ENCODE measurements at regions not wholly inside any gene's neighbourhood (a gene's known extent, or its start where the extent isn't known, plus 50 kb on each side); places are given as distances from the start of the nearest gene placed in this dataset.
A peak's percentile ranks its signal among the peaks of the same experiment; 100 is the strongest.
"Not testable (repeated sequence)": the region's sequence is repeated elsewhere in the genome, so short reads cannot be mapped to it uniquely, and the experiment has no call there.

DNA sequence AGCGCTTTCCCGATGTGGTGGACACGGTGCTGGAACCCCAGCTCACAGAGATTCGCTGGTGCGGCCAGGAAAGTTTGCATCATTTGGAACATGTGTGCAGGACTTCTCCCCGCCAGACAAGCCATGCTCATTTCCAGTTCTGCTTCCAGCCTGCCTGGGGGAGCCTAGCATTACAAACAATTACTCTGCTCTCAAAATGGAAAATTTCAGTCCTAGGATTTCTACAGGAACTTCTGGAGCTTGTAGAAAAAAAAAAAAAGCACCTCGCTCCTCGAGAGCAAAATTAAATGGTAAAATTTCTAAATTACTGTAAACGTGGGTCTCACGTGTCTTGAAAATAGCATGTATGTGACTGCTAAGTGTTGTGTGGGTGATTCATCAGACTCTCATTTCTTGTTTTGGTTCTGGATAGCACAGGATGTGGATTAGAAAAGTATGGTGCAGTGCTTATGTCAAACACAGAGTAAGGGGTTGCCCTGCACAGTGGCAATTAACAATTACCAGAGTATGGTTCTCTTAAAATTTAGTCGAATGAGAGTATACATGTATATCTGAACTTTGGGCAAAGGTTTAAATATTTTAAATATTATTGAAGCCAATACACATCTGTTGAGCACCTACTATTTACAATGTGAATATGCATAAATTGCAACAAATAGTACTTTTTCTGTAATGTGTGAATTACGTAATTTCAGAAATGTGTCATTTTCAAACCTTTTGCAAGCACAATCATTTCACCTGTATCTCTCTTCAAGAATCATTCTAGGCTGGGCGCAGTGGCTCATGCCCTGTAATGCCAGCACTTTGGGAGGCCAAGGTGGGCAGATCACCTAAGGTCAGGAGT lies 61.8 kb upstream of the PTGFRN start:
- Histone ChIP-seq H3K4me2 (ENCODE audit: extremely low read depth, insufficient read depth, low read length) (peak overlapping the region; percentile 52), H3K27ac (ENCODE audit: insufficient read depth, low read length) (no peak overlapping the region), H3K27me3 (ENCODE audit: control insufficient read depth, insufficient read depth, low read length) (no peaks in the 10 kb centered on the region), H3K36me3 (ENCODE audit: control insufficient read depth, insufficient read depth, low read length) (no peaks in the 10 kb centered on the region), H3K9ac (ENCODE audit: insufficient read depth, low read length) (no peak overlapping the region), H2AFZ (ENCODE audit: low read length) (peak overlapping the region; percentile 8), H4K20me1 (ENCODE audit: control insufficient read depth, extremely low read depth, insufficient read depth, low read length) (no peaks in the 10 kb centered on the region), H3K79me2 (ENCODE audit: control insufficient read depth, insufficient read depth, low read length) (no peaks in the 10 kb centered on the region), H3K4me3 (replicated peaks in 1 of 4; ENCODE audit: control extremely low read depth in 1 of 4, insufficient read depth in 1 of 4, low read depth in 3 of 4, low read length in 4 of 4) (no peak overlapping the region), H3K4me1 (ENCODE audit: control insufficient read depth, extremely low read depth, insufficient read depth, low read length) (no peaks in the 10 kb centered on the region), H3K9me3 (ENCODE audit: control insufficient read depth, insufficient read depth, low read depth, low read length) (no peaks in the 10 kb centered on the region)
- no peak for TF ChIP-seq EZH2 (IDR thresholded peaks at IDR 0.05; ENCODE audit: low read length, missing control alignments)
- TF ChIP-seq, protein P1, sequence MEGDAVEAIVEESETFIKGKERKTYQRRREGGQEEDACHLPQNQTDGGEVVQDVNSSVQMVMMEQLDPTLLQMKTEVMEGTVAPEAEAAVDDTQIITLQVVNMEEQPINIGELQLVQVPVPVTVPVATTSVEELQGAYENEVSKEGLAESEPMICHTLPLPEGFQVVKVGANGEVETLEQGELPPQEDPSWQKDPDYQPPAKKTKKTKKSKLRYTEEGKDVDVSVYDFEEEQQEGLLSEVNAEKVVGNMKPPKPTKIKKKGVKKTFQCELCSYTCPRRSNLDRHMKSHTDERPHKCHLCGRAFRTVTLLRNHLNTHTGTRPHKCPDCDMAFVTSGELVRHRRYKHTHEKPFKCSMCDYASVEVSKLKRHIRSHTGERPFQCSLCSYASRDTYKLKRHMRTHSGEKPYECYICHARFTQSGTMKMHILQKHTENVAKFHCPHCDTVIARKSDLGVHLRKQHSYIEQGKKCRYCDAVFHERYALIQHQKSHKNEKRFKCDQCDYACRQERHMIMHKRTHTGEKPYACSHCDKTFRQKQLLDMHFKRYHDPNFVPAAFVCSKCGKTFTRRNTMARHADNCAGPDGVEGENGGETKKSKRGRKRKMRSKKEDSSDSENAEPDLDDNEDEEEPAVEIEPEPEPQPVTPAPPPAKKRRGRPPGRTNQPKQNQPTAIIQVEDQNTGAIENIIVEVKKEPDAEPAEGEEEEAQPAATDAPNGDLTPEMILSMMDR (conservative IDR thresholded peaks at IDR 0.05 in 1 of 2, IDR thresholded peaks at IDR 0.05 in 1 of 2; ENCODE audit: low read depth in 1 of 2, low read length in 2 of 2) = no peak
- DNase-seq (ENCODE audit: low read depth in 2 of 2) = peak; percentile 20 to 73

DNA sequence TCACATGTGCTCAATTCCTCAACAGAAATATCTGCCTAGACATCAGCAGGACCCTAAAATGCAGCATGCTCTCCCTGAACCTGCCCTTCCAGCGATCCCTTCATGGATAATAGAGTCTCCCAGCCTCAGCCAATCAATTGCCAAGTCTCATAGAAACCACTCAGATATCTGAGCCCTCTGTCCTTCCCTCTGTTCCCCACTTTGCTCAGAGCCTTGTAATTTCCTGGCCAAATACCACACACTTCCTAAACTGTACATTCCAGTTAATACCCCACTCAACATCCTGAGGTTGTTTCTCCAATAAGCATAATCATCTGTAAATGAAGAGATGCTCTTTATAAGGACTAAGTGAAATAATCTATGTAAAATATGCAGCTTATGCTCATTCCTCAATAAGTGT lies 59.3 kb upstream of the PTGFRN start:
- H3K36me3 ChIP-seq (ENCODE audit: control insufficient read depth, insufficient read depth, low read length) = no peaks in the 10 kb centered on the region
- H2AFZ ChIP-seq (ENCODE audit: low read length) = no peak overlapping the region
- no peak overlapping the region for H3K27ac ChIP-seq (ENCODE audit: insufficient read depth, low read length)
- no peak overlapping the region for H3K9ac ChIP-seq (ENCODE audit: insufficient read depth, low read length)
- H4K20me1 ChIP-seq (ENCODE audit: control insufficient read depth, extremely low read depth, insufficient read depth, low read length) = no peaks in the 10 kb centered on the region
- H3K4me1 ChIP-seq (ENCODE audit: control insufficient read depth, extremely low read depth, insufficient read depth, low read length) = no peaks in the 10 kb centered on the region
- H3K4me3 ChIP-seq (replicated peaks in 1 of 4; ENCODE audit: control extremely low read depth in 1 of 4, insufficient read depth in 1 of 4, low read depth in 3 of 4, low read length in 4 of 4) = no peak overlapping the region
- H3K27me3 ChIP-seq (ENCODE audit: control insufficient read depth, insufficient read depth, low read length) = no peaks in the 10 kb centered on the region
- H3K79me2 ChIP-seq (ENCODE audit: control insufficient read depth, insufficient read depth, low read length) = no peaks in the 10 kb centered on the region
- TF ChIP-seq, protein P1 (conservative IDR thresholded peaks at IDR 0.05 in 1 of 2, IDR thresholded peaks at IDR 0.05 in 1 of 2; ENCODE audit: low read depth in 1 of 2, low read length in 2 of 2) = no peak
- no peak for TF ChIP-seq EZH2 (IDR thresholded peaks at IDR 0.05; ENCODE audit: low read length, missing control alignments)
- no peaks in the 10 kb centered on the region for H3K9me3 ChIP-seq (ENCODE audit: control insufficient read depth, insufficient read depth, low read depth, low read length)
- H3K4me2 ChIP-seq (ENCODE audit: extremely low read depth, insufficient read depth, low read length) = no peak overlapping the region
- peak in 1 of 2 donors; percentile 66 for DNase-seq (ENCODE audit: low read depth in 2 of 2)

DNA sequence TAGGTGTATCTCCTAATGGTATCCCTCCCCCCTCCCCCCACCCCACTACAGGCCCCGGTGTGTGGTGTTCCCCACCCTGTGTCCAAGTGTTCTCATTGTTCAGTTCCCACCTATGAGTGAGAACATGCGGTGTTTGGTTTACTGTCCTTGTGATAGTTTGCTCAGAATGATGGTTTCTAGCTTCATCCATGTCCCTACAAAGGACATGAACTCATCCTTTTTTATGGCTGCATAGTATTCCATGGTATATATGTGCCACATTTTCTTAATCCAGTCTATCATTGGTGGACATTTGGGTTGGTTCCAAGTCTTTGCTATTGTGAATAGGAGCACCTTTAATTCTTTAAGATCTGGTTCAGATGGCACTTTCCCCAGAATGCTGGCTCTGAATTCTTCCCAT lies 58.5 kb upstream of the PTGFRN start:
- H3K27ac ChIP-seq (ENCODE audit: insufficient read depth, low read length); H3K36me3 ChIP-seq (ENCODE audit: control insufficient read depth, insufficient read depth, low read length); H3K79me2 ChIP-seq (ENCODE audit: control insufficient read depth, insufficient read depth, low read length); H3K4me3 ChIP-seq (replicated peaks in 1 of 4; ENCODE audit: control extremely low read depth in 1 of 4, insufficient read depth in 1 of 4, low read depth in 3 of 4, low read length in 4 of 4); H3K4me2 ChIP-seq (ENCODE audit: extremely low read depth, insufficient read depth, low read length); H3K4me1 ChIP-seq (ENCODE audit: control insufficient read depth, extremely low read depth, insufficient read depth, low read length); H3K27me3 ChIP-seq (ENCODE audit: control insufficient read depth, insufficient read depth, low read length); H3K9me3 ChIP-seq (ENCODE audit: control insufficient read depth, insufficient read depth, low read depth, low read length); H2AFZ ChIP-seq (ENCODE audit: low read length); DNase-seq (ENCODE audit: low read depth in 2 of 2); H4K20me1 ChIP-seq (ENCODE audit: control insufficient read depth, extremely low read depth, insufficient read depth, low read length); H3K9ac ChIP-seq (ENCODE audit: insufficient read depth, low read length): not testable (repeated sequence)

All from fibroblast of lung (primary cell).